ENCODE measurements at regions not wholly inside any gene's neighbourhood (a gene's known extent, or its start where the extent isn't known, plus 50 kb on each side); places are given as distances from the start of the nearest gene placed in this dataset.

GRCh38 chr18:8461544-8461943 is 147.7 kb upstream of the RAB12 start:
- ChIA-PET POLR2A (no interaction called here), RAD21 (ENCODE audit: low non-redundant PET in 1 of 2, low total read pairs in 2 of 2, uncharacterized antibody in 2 of 2, unreplicated experiment in 2 of 2) (no interaction called here), CTCF (no interaction called here)
- intact Hi-C loops (cut with micrococcal nuclease): no loop called here
- no TSS peak for BruUV-seq (replicated peaks)
- H4K20me1 ChIP-seq (ENCODE audit: insufficient read depth): no peaks in the 10 kb centered on the region
- no peaks in the 10 kb centered on the region for H3K9me2 ChIP-seq (ENCODE audit: insufficient read depth)
- H3K36me3 ChIP-seq (ENCODE audit: control insufficient read depth in 1 of 2, insufficient read depth in 2 of 2, low read length in 2 of 2): no peaks in the 10 kb centered on the region
- H3K79me2 ChIP-seq (ENCODE audit: insufficient read depth, low read length): no peaks in the 10 kb centered on the region
- H3K4me1 ChIP-seq (ENCODE audit: control insufficient read depth in 1 of 2, insufficient read depth in 2 of 2, low read length in 2 of 2): no peaks in the 10 kb centered on the region
- H3K9ac ChIP-seq (ENCODE audit: low read length): no peak overlapping the region
- ATAC-seq: no peak
- no peaks in the 10 kb centered on the region for H3K9me3 ChIP-seq (ENCODE audit: control insufficient read depth in 1 of 2, insufficient read depth in 1 of 2, low read depth in 1 of 2, low read length in 2 of 2)
- TF ChIP-seq RAD21 (IDR thresholded peaks at IDR 0.05; ENCODE audit: low read depth) (no peak; the same call in 1 of the 2 replicates), CBX3 (IDR thresholded peaks at IDR 0.05; ENCODE audit: low read depth) (no peak), EZH2phosphoT487 (IDR thresholded peaks at IDR 0.05; ENCODE audit: borderline replicate concordance) (no peak), ATF3 (IDR thresholded peaks at IDR 0.05) (no peak), REST (IDR thresholded peaks at IDR 0.05; ENCODE audit: low read depth) (no peak), POLR2A (IDR thresholded peaks at IDR 0.05; ENCODE audit: borderline replicate concordance, extremely low read depth, insufficient read depth, insufficient read length) (no peak), EGR1 (IDR thresholded peaks at IDR 0.05; ENCODE audit: low read depth) (no peak), ELF1 (IDR thresholded peaks at IDR 0.05; ENCODE audit: borderline replicate concordance, low read depth) (no peak), ZFX (IDR thresholded peaks at IDR 0.05) (no peak), POLR2AphosphoS5 (IDR thresholded peaks at IDR 0.05; ENCODE audit: low read depth, low read length) (no peak), MAX (IDR thresholded peaks at IDR 0.05) (no peak), CEBPB (IDR thresholded peaks at IDR 0.05; ENCODE audit: low read depth) (no peak), FOSL1 (IDR thresholded peaks at IDR 0.05; ENCODE audit: low read depth) (no peak), JUND (IDR thresholded peaks at IDR 0.05) (no peak), ZBTB33 (IDR thresholded peaks at IDR 0.05; ENCODE audit: extremely low read depth, insufficient replicate concordance, low read length) (no peak), SP1 (IDR thresholded peaks at IDR 0.05; ENCODE audit: low read depth) (no peak), ZNF274 (IDR thresholded peaks at IDR 0.05; ENCODE audit: low read depth, low read length) (no peak), CTCF (IDR thresholded peaks at IDR 0.05 in 2 of 3, conservative IDR thresholded peaks at IDR 0.05 in 1 of 3; ENCODE audit: borderline replicate concordance in 1 of 3, insufficient read depth in 1 of 3, low read depth in 2 of 3, low read length in 2 of 3) (no peak), SRF (IDR thresholded peaks at IDR 0.05; ENCODE audit: low read depth) (no peak)
- H3K27me3 ChIP-seq (ENCODE audit: insufficient read depth, low read length): no peaks in the 10 kb centered on the region
- no peak overlapping the region for H3K27ac ChIP-seq (ENCODE audit: low read depth, low read length)
- H2AFZ ChIP-seq (ENCODE audit: low read depth, low read length, poor library complexity, severe bottlenecking): no peak overlapping the region
- H3K4me3 ChIP-seq (replicated peaks in 1 of 2; ENCODE audit: low read depth in 1 of 2, low read length in 2 of 2): no peak overlapping the region
- H3K4me2 ChIP-seq (ENCODE audit: low read length): no peak overlapping the region
- DNase-seq (ENCODE audit: low read depth, low spot score): no peak
